ENCODE measurements at regions not wholly inside any gene's neighbourhood (a gene's known extent, or its start where the extent isn't known, plus 50 kb on each side); places are given as distances from the start of the nearest gene placed in this dataset.

DNA sequence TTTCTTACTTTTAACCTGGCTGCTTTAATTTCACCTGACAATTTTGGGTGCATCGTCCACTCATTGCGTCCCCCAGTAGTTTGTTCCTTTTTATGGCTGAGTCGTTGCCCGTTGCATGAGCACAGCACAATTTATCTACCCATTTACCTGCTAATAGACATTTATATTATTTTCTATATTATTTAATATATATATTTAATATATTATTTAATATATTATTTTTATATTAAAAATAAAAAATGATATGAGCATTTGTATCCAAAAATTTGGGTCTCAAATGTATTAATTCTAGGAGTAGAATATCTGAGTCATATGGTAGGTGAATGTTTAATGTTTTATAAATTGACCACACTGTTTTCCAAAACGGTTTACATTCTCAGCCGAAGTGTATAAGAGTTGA is 300.2 kb downstream of the THBS2 start:
- CTCF ChIA-PET, result no interaction called here
- TF ChIP-seq, protein P1, sequence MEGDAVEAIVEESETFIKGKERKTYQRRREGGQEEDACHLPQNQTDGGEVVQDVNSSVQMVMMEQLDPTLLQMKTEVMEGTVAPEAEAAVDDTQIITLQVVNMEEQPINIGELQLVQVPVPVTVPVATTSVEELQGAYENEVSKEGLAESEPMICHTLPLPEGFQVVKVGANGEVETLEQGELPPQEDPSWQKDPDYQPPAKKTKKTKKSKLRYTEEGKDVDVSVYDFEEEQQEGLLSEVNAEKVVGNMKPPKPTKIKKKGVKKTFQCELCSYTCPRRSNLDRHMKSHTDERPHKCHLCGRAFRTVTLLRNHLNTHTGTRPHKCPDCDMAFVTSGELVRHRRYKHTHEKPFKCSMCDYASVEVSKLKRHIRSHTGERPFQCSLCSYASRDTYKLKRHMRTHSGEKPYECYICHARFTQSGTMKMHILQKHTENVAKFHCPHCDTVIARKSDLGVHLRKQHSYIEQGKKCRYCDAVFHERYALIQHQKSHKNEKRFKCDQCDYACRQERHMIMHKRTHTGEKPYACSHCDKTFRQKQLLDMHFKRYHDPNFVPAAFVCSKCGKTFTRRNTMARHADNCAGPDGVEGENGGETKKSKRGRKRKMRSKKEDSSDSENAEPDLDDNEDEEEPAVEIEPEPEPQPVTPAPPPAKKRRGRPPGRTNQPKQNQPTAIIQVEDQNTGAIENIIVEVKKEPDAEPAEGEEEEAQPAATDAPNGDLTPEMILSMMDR (IDR thresholded peaks at IDR 0.05; ENCODE audit: control extremely low read depth, extremely low read depth, low read depth, missing control alignments), result no peak
- POLR2A ChIA-PET, result no interaction called here
- DNase-seq (ENCODE audit: extremely low spot score), result no peak

- TF ChIP-seq, protein P1 (IDR thresholded peaks at IDR 0.05; ENCODE audit: control extremely low read depth, extremely low read depth, low read depth, missing control alignments), result no peak
- DNase-seq (ENCODE audit: extremely low spot score), result no peak
- ChIA-PET POLR2A (no interaction called here), CTCF (no interaction called here)
Measured at GRCh38 chr6:168951217-168951616, 302.4 kb downstream of the THBS2 start.

- POLR2A ChIA-PET, result no interaction called here
Measured at GRCh38 chr6:168950858-168951214, 302.8 kb downstream of the THBS2 start.

DNA sequence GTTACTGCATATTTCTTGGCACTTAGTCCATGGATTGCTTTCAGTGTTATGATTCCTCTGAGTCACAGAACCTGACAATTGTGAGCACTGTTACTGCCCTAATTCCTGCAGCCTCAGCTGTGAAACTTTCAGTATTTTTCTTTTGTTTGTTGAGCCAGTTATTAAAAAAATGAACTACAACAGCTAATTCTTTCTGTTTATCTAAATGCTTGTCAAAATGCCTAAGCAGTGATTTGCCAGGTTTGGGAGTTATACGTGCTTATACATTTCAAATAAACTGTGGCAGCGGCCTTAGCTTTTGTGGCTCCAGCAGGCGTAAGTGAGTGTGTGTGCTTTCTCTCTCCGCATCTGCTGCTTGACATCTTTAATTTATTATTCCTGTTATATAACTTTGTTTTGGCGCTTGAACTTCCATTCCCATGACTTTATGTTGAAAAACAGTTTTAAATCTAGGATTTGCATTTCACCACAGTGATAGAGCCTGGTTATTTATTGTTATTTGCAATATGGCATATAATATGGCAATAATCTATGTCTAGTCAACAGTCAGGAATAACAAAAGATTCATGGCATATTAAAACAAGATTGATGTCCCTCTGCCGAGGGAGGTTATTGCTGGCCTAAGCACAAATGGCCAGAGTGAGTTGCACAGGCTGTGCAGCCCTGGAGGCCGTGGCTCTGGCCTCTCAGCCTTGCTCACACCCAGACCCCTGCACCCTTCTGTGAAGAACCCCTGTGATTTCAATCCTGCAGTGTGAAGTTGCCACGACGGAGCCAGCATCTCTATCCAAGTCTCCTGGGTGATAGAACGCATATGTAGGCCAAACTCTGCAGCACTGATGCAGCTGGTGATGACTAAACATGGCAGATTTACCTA is 303.4 kb downstream of the THBS2 start:
- DNase-seq (ENCODE audit: extremely low spot score), result no peak
- CTCF ChIA-PET, result no interaction called here
- TF ChIP-seq, protein P1 (IDR thresholded peaks at IDR 0.05; ENCODE audit: control extremely low read depth, extremely low read depth, low read depth, missing control alignments), result no peak
- POLR2A ChIA-PET, result no interaction called here

More at GRCh38 chr6:168950858-168951214, 302.8 kb downstream of the THBS2 start:
- TF ChIP-seq, protein P1 (IDR thresholded peaks at IDR 0.05; ENCODE audit: control extremely low read depth, extremely low read depth, low read depth, missing control alignments), result no peak
- DNase-seq (ENCODE audit: extremely low spot score), result no peak
- CTCF ChIA-PET, result no interaction called here

GRCh38 chr6:168948990-168949531 is 304.6 kb downstream of the THBS2 start:
- ChIA-PET POLR2A (no interaction called here), CTCF (interaction anchor here (1.1 kb wide), 1 partner anchor 9 kb away, joined by 4 read pairs; no protein-coding TSS in a partner anchor)
- TF ChIP-seq, protein P1 (IDR thresholded peaks at IDR 0.05; ENCODE audit: control extremely low read depth, extremely low read depth, low read depth, missing control alignments), result no peak
- no peak for DNase-seq (ENCODE audit: extremely low spot score)

DNA sequence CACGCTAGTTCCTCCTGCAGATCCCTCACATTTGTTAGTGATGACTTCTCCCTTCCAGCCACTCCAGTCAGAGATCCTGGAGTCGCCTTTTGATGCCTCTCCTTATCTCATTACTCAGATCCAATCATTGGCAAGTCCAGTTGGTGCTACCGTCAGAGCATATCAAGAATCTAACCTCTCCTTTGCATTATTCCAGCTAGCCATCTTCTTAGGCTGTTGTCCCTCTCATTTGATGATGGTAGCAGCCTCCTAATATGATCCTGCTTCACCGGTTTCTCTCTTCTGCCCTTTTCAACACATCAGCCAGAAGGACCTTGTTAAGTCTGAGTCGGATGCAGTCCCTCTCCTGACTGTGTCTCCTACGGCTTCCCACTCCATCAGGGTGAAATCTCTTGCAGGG is 305.6 kb downstream of the THBS2 start:
- ChIA-PET CTCF (interaction anchor here (1.1 kb wide), 1 partner anchor 10 kb away, joined by 4 read pairs; no protein-coding TSS in a partner anchor), POLR2A (no interaction called here)
- no peak for DNase-seq (ENCODE audit: extremely low spot score)
- TF ChIP-seq, protein P1 (IDR thresholded peaks at IDR 0.05; ENCODE audit: control extremely low read depth, extremely low read depth, low read depth, missing control alignments), result no peak

All from GM10248 (cell line).